Skeletal muscle satellite cell (primary cell): ENCODE measurements at regions not wholly inside any gene's neighbourhood (a gene's known extent, or its start where the extent isn't known, plus 50 kb on each side); places are given as distances from the start of the nearest gene placed in this dataset.
A peak's percentile ranks its signal among the peaks of the same experiment; 100 is the strongest.

ENCODE experiments used
- H3K27me3 ChIP-seq: 2 replicates; pipeline ENCODE4 v1.7.0; 2013; ENCODE audit warnings: low read length; ENCODE audit not compliant: control insufficient read depth, insufficient read depth
- H3K36me3 ChIP-seq: 2 replicates; pipeline ENCODE4 v1.7.0; 2013; ENCODE audit warnings: mild to moderate bottlenecking, control low read depth, low read length; ENCODE audit not compliant: insufficient read depth
- H3K4me1 ChIP-seq: 2 replicates; pipeline ENCODE4 v1.7.0; 2013; ENCODE audit warnings: low read length; ENCODE audit not compliant: control insufficient read depth, insufficient read depth
- H3K4me2 ChIP-seq: 2 replicates; pipeline ENCODE4 v1.7.0; 2013; ENCODE audit warnings: mild to moderate bottlenecking, low read length
- H3K4me3 ChIP-seq: 2 replicates; pipeline ENCODE4 v1.7.0; 2013; ENCODE audit warnings: low read length
- H3K9ac ChIP-seq: 2 replicates; pipeline ENCODE4 v1.7.0; 2013; ENCODE audit warnings: mild to moderate bottlenecking, low read depth, low read length, moderate library complexity
- H3K9me3 ChIP-seq: replicated peaks from 2 replicates; pipeline ENCODE4 v1.7.0; 2013; ENCODE audit warnings: mild to moderate bottlenecking, control low read depth, low read length

DNA sequence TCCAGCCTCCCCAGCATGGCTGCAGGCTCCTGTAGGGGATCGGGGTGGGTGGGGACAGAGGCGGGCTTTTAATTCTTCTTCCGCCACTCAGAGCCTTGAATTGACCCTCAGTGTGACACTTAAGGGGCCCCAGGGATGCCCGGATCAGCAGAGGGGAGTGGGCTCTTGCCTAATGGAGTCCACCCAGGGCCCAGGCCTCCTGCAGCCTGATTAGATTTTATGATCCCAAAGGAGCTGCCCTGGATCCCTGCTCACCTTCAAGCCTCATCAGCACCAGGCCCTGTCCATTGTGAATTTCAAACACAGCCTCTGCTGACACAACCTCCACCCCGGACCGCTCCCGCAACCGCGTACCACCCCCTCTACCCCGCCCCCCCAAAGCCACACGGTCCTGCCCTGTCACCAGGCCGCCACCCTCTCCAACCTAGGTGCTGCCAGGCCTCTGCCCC, 214.1 kb upstream of the IER5L start:
- H3K4me3 ChIP-seq, result no peak overlapping the region
- peaks cover 21% of the 10 kb centered on the region for H3K27me3 ChIP-seq
- no peaks in the 10 kb centered on the region for H3K36me3 ChIP-seq
- H3K9ac ChIP-seq, result no peak overlapping the region
- H3K4me2 ChIP-seq, result no peak overlapping the region
- no peaks in the 10 kb centered on the region for H3K4me1 ChIP-seq
- H3K9me3 ChIP-seq, result no peaks in the 10 kb centered on the region

DNA sequence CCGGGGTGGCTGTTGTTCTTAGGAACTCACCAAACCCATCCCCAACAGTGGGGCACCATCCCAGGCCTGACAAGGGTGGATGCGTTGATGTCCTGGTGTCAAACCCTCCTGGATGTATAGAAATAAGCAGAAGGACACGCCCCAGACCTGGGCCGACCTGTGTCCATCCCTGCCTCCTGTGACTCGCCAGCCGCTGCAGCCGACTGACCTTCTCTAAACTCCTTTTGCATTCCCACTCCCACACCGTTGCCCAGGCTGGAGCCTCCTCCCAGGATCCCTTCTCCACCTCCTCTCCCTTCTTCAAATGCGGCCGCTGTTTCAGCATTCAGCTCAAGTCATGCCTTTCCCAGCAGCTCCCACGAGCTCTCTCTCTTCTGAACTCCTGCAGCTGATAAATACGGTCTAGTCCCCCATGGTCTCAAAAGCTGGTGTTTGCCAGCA, 213.2 kb upstream of the IER5L start:
- H3K27me3 ChIP-seq, result peaks cover 17% of the 10 kb centered on the region
- H3K9me3 ChIP-seq, result no peaks in the 10 kb centered on the region
- H3K4me3 ChIP-seq, result no peak overlapping the region
- no peak overlapping the region for H3K9ac ChIP-seq
- H3K4me1 ChIP-seq, result no peaks in the 10 kb centered on the region
- no peak overlapping the region for H3K4me2 ChIP-seq
- no peaks in the 10 kb centered on the region for H3K36me3 ChIP-seq

DNA sequence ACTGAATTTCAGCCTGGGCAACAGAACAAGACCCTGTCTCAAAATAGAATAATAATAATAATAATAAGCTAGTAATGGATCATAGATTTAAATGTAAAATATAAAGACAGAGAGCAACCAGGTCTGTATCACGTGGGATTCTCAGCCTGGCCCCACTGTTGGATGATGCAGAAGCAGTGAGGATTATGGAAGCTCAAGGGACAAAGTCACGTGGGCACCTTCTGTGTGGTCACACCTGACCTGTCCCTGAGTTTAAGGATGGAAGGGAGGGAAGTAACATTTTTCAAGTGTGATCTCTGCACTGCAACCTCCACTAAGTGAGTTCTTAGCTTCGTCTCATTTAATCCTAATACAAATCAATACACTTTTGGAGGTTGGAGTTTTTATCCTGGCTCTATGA, 212.5 kb upstream of the IER5L start:
- H3K9ac ChIP-seq, result no peak overlapping the region
- H3K9me3 ChIP-seq, result no peaks in the 10 kb centered on the region
- H3K4me1 ChIP-seq, result no peaks in the 10 kb centered on the region
- no peaks in the 10 kb centered on the region for H3K36me3 ChIP-seq
- H3K4me3 ChIP-seq, result no peak overlapping the region
- peaks cover 13% of the 10 kb centered on the region for H3K27me3 ChIP-seq
- H3K4me2 ChIP-seq, result no peak overlapping the region

DNA sequence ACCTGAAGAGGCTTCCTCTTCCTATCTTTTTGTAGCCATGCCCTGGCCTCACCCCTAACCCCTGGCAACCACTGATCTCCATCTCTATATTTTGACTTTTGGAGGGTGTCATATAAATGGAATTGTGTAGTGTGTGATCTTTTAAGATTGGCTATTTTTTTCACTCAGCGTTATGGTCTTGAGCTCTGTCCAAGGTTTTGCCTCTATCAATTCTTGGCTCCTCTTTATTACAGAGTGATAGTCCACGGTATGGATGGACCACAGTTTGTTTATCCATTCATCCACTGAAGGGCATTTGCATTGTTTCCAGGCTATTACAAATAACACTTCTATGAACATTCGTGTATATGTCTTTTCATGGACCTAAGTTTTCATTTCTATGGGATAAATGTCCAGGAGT, 209.8 kb upstream of the IER5L start:
- Histone ChIP-seq H3K4me1 (peaks cover 11% of the 10 kb centered on the region), H3K4me2 (no peak overlapping the region), H3K27me3 (peaks cover 9% of the 10 kb centered on the region), H3K4me3 (no peak overlapping the region), H3K9ac (no peak overlapping the region), H3K36me3 (no peaks in the 10 kb centered on the region), H3K9me3 (no peaks in the 10 kb centered on the region)

DNA sequence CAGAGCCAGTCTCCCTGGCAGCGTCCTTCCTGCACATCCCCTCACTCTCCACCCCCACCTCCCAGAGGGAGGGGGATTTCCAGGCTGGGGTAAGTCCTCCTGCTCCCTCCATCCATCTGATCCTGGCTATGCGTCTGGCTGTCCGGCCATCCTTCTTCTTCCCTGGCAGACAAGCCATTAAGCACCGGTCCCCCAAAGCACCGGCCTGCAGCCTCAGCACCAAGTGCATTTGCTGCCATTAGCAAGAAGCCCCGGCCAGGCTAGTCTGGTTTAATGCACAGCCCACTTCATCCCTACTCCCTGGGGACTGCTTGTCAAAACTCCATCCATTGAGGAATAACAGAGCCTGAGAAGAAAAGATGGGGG, 208.7 kb upstream of the IER5L start:
- Histone ChIP-seq H3K4me1 (peaks cover 11% of the 10 kb centered on the region), H3K36me3 (no peaks in the 10 kb centered on the region), H3K9me3 (no peaks in the 10 kb centered on the region), H3K4me3 (no peak overlapping the region), H3K27me3 (peaks cover 9% of the 10 kb centered on the region), H3K9ac (no peak overlapping the region), H3K4me2 (no peak overlapping the region)

DNA sequence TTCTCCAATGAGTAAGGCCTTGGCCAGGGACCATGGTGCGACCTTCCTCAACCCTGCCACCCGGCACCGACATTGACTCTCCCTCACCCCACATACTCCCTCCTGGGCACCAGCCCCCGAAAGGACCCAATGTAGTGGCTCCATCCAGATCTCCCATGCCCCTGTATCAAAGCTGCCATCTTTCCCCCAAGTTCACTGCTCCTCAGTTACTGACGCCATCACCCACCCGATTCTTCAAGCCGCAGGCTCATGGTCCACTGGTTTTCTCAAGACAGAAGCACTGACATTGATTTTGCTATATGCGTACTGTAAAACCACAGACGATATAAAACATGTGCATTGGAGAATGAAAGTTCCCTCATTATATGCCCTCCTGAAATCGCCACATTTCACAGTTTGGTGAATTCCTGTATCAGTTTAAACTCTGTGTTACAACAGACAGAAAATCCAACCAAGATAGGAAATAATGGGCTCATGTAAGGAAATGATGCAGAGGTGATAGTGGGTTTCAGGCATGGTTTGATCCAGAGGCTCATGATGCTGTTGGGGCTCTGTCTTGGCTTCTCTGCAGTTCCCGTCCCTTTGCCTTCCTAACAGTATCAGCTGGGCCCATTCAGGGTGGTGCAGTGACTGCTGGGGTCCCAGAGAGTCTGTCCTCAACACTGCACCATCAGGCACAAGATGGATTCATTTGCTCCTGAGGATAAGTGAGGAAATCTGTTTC, 207.3 kb upstream of the IER5L start:
- Histone ChIP-seq H3K36me3 (no peaks in the 10 kb centered on the region), H3K4me3 (no peak overlapping the region), H3K4me2 (no peak overlapping the region), H3K27me3 (peaks cover 9% of the 10 kb centered on the region), H3K4me1 (peaks cover 11% of the 10 kb centered on the region), H3K9me3 (no peaks in the 10 kb centered on the region), H3K9ac (no peak overlapping the region)

DNA sequence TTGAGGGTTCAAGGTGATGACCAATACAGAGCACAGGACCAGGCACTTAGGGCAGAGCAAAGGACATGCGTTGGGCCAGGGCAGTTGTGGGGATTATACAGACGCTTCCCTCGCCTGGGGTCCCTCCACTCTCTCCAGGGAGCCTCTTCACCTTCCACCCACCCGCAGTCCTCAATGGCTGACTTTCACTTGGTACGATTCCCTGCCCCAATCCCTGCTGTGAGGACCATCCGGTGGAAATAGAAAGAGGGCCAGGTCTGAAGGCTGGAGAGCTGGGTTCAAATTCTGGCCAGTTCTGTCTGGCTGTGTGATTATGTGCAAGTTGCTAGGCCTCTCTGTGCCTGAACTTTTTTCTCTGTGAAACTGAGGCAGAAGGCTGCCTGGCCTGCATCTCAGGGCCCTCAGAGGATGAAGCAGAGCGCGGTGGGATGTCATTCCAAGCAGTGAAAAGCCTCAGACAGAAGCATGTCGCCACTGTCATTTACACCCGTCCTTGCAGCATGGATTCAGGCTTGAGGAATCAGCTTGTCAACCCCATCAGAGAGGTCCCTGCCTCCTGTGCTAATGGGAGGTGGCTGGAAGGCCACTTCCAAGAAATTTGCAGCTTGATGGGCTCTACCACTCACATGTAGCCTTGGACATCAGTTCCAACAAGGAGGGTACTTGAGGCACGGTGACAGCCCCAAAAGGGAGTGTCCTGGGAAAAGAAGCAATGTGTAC, 206.6 kb upstream of the IER5L start:
- Histone ChIP-seq H3K4me1 (peaks cover 11% of the 10 kb centered on the region), H3K9me3 (no peaks in the 10 kb centered on the region), H3K4me3 (no peak overlapping the region), H3K36me3 (no peaks in the 10 kb centered on the region), H3K9ac (no peak overlapping the region), H3K4me2 (no peak overlapping the region), H3K27me3 (peaks cover 9% of the 10 kb centered on the region)

DNA sequence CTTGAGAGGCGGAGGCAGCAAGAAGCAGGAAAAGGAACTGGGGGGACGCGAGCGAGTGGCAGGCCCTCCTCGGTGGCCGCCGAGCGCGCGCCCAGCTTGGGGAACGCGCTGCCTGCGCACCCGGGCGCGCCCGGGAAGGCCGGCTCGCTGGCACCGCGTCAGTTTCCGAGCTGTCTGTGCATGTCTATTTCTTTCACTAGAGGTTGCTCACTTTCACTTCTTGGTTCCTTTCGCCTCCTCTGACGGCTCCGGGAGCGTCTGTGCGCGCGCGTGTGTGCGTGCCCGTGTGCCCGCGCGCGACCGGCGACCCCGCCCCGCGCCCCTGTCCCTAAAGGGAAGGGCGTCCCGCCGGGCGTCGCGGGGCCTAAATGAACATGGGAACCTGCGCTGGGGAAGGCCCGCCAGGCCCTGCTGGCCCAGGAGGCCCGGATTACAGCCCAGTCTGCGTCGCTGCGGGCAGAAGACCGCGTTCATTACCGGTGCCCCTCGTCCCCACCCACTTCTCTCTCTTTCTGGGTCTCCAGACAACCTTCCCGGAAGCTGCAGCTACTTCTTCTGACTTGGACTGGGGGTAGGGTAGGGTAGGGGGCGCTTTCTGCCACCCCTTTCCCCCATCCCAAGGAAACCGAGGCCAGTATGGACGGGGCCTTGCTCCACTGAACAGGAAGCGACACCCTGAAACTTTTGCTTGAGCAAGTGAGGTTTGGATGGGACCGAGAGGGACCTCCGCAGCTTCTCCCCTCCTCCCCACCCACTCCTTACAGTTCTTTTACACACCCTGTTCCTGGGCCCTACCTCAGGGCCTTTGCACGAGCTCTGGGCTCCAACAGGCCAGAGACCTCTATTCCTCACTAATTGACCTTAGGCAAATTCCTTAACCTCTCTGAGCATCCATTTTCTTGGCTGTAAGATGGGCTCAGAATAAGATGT, 205.8 kb upstream of the IER5L start:
- Histone ChIP-seq H3K4me3 (peak overlapping the region; percentile 74), H3K9me3 (no peaks in the 10 kb centered on the region), H3K27me3 (peaks cover 5% of the 10 kb centered on the region)

DNA sequence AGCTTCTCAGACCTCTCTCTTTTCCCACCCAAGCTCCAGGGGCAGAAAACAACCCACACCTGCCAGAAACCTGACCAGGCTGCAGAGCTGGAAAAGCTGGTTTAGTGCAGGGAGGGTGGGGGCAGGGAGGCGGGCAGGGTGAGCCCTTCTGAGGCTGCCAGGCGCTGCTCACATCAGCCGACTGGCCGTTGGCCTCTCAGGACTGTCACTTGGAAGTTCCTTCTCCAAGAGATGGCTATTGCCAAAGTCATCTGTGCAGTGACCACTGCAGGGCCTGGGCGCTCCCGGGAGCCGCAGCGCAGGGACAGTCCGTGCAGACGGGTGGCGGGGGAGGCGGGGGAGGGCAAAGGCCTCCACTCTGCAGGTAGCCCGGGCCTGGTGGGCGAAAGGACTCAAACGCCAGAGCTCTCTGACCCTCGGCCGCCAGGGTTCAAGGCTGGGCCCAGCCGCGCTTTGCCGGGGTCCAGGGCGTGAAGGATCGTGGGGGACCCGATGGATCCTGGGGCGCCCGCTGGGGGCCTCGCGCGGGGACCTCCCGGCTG, 205.0 kb upstream of the IER5L start:
- H3K9ac ChIP-seq, result peak overlapping the region; percentile 77
- peaks cover 7% of the 10 kb centered on the region for H3K27me3 ChIP-seq
- H3K4me1 ChIP-seq, result peaks cover 11% of the 10 kb centered on the region
- H3K36me3 ChIP-seq, result no peaks in the 10 kb centered on the region
- H3K4me3 ChIP-seq, result peak overlapping the region; percentile 74
- H3K4me2 ChIP-seq, result peak overlapping the region; percentile 89
- no peaks in the 10 kb centered on the region for H3K9me3 ChIP-seq

More for the DNA sequence above, 205.8 kb upstream of the IER5L start:
- Histone ChIP-seq H3K4me1 (peaks cover 11% of the 10 kb centered on the region), H3K36me3 (no peaks in the 10 kb centered on the region), H3K4me2 (peak overlapping the region; percentile 89), H3K9ac (peak overlapping the region; percentile 77)

DNA sequence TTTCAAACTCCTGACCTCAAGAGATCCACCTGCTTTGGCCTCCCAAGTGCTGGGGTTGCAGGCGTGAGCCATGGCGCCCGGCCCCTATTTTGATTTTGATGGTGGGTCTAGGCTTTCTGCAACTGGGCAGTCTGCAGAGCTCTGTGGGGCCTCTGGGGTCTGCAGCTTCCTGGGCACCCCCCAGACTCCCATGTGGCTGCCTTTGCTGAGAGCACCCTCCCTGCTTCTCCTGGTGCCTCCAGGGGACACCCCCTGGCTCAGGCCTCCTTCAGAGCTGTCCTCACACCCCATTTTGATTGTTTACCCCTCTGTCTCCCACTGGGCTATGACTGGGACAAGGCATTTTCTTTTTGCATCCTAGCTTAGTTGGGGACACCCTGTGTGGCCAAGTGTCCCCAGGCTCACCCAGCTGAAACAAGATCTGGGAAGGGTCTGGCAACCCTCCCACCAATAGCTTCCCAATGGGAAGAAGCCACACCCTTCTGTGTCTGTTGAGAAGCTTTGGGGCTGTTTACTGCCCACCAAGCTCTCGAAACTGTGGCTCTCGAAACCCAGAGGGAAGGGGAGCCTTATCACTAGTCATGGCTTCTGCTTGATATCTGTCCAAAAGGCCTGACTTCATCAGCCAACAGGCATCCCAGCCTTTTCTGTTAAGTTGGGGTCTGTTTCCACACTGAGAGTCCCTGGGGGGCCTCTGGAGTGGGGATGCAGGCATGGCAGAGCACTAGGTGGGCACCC, 204.4 kb upstream of the IER5L start:
- Histone ChIP-seq H3K4me1 (peaks cover 11% of the 10 kb centered on the region), H3K36me3 (no peaks in the 10 kb centered on the region), H3K4me2 (no peak overlapping the region), H3K27me3 (peaks cover 13% of the 10 kb centered on the region), H3K4me3 (no peak overlapping the region), H3K9ac (no peak overlapping the region), H3K9me3 (no peaks in the 10 kb centered on the region)
